ENCODE measurements at regions not wholly inside any gene's neighbourhood (a gene's known extent, or its start where the extent isn't known, plus 50 kb on each side); places are given as distances from the start of the nearest gene placed in this dataset.

GRCh38 chr6:1200409-1201101, 111.3 kb upstream of the FOXQ1 start:
- no peak overlapping the region for H3K4me3 ChIP-seq (ENCODE audit: insufficient read depth, low read depth, low read length)
- no peaks in the 10 kb centered on the region for H3K27me3 ChIP-seq (ENCODE audit: control insufficient read depth, insufficient read depth, low read length)
- DNase-seq = no peak
- H3K36me3 ChIP-seq (replicated peaks; ENCODE audit: control insufficient read depth, insufficient read depth, low read length) = no peaks in the 10 kb centered on the region

GRCh38 chr6:1200081-1200408, 111.9 kb upstream of the FOXQ1 start:
- Histone ChIP-seq H3K27me3 (ENCODE audit: control insufficient read depth, insufficient read depth, low read length) (no peaks in the 10 kb centered on the region), H3K4me3 (ENCODE audit: insufficient read depth, low read depth, low read length) (no peak overlapping the region), H3K36me3 (replicated peaks; ENCODE audit: control insufficient read depth, insufficient read depth, low read length) (no peaks in the 10 kb centered on the region)
- DNase-seq = no peak

DNA sequence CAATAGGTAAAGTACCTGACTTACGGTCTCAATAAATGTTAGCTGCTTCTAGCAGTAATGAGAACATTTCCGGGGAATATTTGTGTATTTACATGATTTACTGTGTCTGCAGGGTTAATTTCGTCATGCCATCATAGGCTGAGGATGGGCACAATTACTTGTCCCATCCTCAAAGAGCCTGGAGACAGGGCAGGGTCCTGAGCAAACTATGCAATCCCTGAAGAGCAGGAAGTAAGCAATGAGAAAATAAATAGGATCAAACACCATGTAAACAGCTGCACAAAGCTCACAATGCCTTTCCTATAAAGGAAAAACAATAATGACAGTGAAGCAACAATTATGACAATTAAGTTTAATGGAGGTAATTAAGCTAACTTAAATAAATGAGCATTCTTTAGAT, 114.6 kb upstream of the FOXQ1 start:
- no peak overlapping the region for H3K4me3 ChIP-seq (ENCODE audit: insufficient read depth, low read depth, low read length)
- no peaks in the 10 kb centered on the region for H3K27me3 ChIP-seq (ENCODE audit: control insufficient read depth, insufficient read depth, low read length)
- H3K36me3 ChIP-seq (replicated peaks; ENCODE audit: control insufficient read depth, insufficient read depth, low read length) = no peaks in the 10 kb centered on the region
- DNase-seq = no peak

DNA sequence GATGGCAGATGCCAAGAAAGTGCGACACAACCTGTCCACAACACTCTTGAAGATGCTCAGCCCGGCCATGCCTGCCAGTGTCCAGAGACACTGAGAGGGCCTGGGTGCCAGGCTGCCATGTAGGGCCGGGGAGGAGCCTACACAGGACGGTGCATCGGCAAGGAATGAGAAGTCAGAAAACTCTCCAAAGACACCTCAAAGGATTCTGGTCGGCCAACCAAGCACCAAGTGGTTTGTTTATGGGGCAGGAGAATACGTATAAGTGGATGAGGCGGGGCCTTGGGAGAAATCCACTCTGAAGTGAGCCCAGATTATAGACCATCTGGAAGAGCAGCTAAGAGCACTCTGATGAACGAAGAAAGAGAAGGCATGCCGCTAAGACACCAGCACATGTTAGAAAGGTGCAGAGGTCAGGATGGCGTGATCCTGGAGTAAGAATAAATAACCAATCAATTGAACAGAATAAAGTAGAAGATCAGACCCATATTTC, 120.7 kb upstream of the FOXQ1 start:
- Histone ChIP-seq H3K36me3 (replicated peaks; ENCODE audit: control insufficient read depth, insufficient read depth, low read length) (no peaks in the 10 kb centered on the region), H3K27me3 (ENCODE audit: control insufficient read depth, insufficient read depth, low read length) (no peaks in the 10 kb centered on the region), H3K4me3 (ENCODE audit: insufficient read depth, low read depth, low read length) (no peak overlapping the region)
- DNase-seq = no peak

DNA sequence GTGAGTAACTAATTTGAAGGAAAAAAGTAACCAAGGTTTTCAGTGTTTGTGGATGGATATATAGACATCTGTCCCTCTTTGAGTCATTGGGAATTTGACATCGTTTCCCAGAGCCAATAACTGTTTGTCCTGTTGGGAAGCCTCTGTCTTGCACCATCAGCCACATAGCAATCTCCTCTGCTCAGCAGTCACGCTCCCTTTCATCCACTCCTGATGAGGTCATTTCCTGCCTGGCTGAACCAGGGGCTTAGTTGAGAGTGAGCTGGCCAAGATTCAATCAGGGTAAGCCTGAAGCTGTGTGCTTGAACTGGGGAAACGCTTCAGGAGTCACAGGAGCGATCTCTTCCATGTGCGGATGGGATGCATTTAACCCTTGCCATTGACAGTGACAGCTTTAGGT, 121.5 kb upstream of the FOXQ1 start:
- no peak for DNase-seq
- H3K27me3 ChIP-seq (ENCODE audit: control insufficient read depth, insufficient read depth, low read length) = no peaks in the 10 kb centered on the region
- H3K36me3 ChIP-seq (replicated peaks; ENCODE audit: control insufficient read depth, insufficient read depth, low read length) = no peaks in the 10 kb centered on the region
- H3K4me3 ChIP-seq (ENCODE audit: insufficient read depth, low read depth, low read length) = no peak overlapping the region

DNA sequence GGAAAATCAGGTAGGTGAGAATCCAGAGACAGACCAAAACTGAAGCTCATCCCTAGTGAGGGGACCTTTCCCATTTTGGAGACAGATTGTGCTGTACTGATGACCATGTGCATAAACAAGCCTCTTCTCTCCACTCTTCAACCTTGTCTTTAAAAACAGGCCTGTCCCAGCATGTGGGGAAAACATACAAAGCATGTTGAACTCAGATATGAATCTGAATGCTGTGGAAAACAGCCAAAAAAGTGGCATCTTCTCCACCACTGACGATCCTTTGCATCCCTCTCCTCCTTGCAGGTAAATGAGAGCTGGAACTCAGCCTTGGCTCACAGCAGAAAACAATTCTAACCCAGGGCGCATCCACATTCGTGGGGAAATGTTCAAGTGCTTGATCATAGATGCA, 123.7 kb upstream of the FOXQ1 start:
- H3K4me3 ChIP-seq (ENCODE audit: insufficient read depth, low read depth, low read length) = no peak overlapping the region
- no peaks in the 10 kb centered on the region for H3K36me3 ChIP-seq (replicated peaks; ENCODE audit: control insufficient read depth, insufficient read depth, low read length)
- no peaks in the 10 kb centered on the region for H3K27me3 ChIP-seq (ENCODE audit: control insufficient read depth, insufficient read depth, low read length)
- DNase-seq = no peak

GRCh38 chr6:1187293-1188131, 124.4 kb upstream of the FOXQ1 start:
- H3K36me3 ChIP-seq (replicated peaks; ENCODE audit: control insufficient read depth, insufficient read depth, low read length) = no peaks in the 10 kb centered on the region
- no peaks in the 10 kb centered on the region for H3K27me3 ChIP-seq (ENCODE audit: control insufficient read depth, insufficient read depth, low read length)
- no peak for DNase-seq
- H3K4me3 ChIP-seq (ENCODE audit: insufficient read depth, low read depth, low read length) = no peak overlapping the region

- no peak for DNase-seq
- Histone ChIP-seq H3K4me3 (ENCODE audit: insufficient read depth, low read depth, low read length) (no peak overlapping the region), H3K27me3 (ENCODE audit: control insufficient read depth, insufficient read depth, low read length) (no peaks in the 10 kb centered on the region), H3K36me3 (replicated peaks; ENCODE audit: control insufficient read depth, insufficient read depth, low read length) (no peaks in the 10 kb centered on the region)
Measured at GRCh38 chr6:1184318-1184717, 127.6 kb upstream of the FOXQ1 start.

- DNase-seq = no peak
- Histone ChIP-seq H3K4me3 (ENCODE audit: insufficient read depth, low read depth, low read length) (no peak overlapping the region), H3K27me3 (ENCODE audit: control insufficient read depth, insufficient read depth, low read length) (no peaks in the 10 kb centered on the region), H3K36me3 (replicated peaks; ENCODE audit: control insufficient read depth, insufficient read depth, low read length) (no peaks in the 10 kb centered on the region)
Measured at GRCh38 chr6:1182722-1183521, 129.0 kb upstream of the FOXQ1 start.

DNA sequence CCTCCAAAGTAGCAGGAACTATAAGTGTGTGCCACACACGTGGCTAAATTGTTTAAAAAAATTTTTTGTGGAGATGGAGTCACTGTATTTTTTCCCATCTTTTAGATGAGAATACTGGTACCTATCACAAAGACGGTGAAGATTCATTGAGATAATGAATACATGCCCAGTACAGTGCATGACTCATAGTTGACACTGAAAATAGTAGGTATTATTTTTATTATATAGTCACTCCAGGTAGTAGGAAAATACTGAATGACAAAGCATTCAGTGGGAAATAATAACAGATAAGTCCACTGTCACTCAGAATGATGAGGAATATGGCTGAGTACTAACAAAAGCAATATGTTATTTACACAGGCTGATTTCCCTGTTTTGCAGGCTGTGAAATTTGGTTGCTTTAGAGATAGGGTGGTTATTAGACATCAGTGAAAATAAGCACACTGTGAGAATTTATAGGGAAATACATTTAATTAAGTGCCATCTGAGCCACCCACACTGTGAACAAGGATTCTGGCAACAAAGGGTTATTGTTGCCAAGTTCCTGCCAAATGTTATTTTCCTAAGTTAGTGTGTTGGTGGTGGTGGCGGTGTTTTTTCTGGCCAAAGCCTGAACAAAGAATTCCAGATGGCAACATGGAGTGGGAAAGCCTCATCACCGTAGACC, 129.8 kb upstream of the FOXQ1 start:
- H3K27me3 ChIP-seq (ENCODE audit: control insufficient read depth, insufficient read depth, low read length) = no peaks in the 10 kb centered on the region
- H3K4me3 ChIP-seq (ENCODE audit: insufficient read depth, low read depth, low read length) = no peak overlapping the region
- DNase-seq = no peak
- H3K36me3 ChIP-seq (replicated peaks; ENCODE audit: control insufficient read depth, insufficient read depth, low read length) = no peaks in the 10 kb centered on the region

DNA sequence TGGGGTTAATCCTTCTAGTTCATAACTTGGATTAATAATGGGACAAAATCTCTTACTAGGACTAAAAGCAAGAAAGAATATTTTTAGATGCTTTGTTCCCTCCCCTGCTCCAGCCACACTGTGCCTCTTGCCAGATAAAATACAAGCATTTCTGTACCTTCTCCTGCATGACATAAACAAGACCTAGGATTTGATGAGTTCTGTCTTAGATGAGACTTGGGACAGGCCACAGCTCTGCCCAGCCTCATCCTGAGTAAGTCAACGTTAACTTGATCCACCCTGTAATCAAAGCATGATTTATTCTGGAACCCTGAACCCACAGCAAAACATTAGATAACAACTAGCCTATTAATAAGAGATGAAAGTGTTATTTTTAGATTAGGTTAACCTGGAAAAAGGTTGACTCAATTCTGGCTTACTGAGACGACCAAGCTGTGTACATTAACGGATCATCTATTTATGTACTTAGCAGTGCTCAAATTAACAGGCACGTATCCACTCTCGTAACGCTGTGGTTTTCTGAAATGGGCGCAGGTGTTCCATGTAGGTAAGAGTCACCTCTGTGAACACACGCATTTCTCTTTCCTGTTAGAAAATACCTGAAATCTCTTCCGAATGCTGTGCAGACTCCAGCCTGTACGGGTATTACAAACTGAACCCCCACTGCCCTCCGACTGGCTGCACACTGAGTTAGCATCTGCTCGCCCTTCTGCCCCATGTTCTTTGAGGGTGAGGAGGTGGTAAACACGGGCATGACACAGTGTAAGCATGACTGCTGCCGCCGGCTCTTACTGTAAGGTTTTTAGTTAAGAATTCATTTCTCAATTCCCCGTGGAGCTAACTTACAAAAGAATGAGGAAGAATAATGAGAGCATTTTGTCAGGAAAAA, 132.1 kb upstream of the FOXQ1 start:
- no peak for DNase-seq

DNA sequence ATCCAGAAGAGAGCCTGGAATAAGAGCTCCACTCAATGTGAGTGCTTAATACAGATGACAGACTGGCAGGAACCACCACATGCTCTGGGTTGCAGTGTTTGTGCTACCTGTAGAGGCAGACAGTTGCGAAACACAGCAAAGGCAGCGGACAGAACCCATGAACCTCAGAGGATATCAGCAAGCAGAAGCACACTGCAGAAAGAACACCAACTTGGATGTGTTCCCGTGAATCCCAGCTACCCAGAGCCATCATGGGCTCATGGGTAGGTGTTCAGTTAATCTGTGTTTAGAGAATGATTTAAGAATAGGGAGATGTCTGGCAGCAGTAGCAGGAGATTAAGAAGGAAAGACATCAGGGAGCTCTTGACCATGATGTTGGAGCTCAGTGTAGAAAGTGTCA, 133.3 kb upstream of the FOXQ1 start:
- H3K36me3 ChIP-seq (replicated peaks; ENCODE audit: control insufficient read depth, insufficient read depth, low read length) = no peaks in the 10 kb centered on the region
- H3K27me3 ChIP-seq (ENCODE audit: control insufficient read depth, insufficient read depth, low read length) = no peaks in the 10 kb centered on the region
- H3K4me3 ChIP-seq (ENCODE audit: insufficient read depth, low read depth, low read length) = no peak overlapping the region
- DNase-seq = no peak

More for the DNA sequence above, 132.1 kb upstream of the FOXQ1 start:
- H3K4me3 ChIP-seq (ENCODE audit: insufficient read depth, low read depth, low read length) = no peak overlapping the region
- H3K36me3 ChIP-seq (replicated peaks; ENCODE audit: control insufficient read depth, insufficient read depth, low read length) = no peaks in the 10 kb centered on the region
- no peaks in the 10 kb centered on the region for H3K27me3 ChIP-seq (ENCODE audit: control insufficient read depth, insufficient read depth, low read length)

DNA sequence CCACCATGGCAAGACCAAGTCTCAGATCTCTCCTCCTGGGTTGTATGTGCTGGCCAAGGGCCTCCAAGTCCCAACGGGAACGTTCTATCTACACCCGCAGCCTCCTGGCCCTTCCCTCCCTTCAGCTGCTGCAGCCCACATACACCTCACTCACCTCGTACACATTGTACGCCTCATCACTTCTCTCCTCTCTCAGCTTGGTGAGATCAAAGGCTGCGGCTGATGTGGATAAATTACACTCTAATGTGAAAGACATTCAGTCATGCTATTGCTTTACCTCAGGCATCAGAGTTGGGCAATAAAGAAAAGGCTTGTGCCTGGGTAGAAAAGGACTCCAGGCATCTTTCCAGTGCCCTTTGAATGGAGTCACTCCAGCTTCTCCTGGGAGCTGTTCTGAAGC, 135.3 kb upstream of the FOXQ1 start:
- Histone ChIP-seq H3K4me3 (ENCODE audit: insufficient read depth, low read depth, low read length) (no peak overlapping the region), H3K36me3 (replicated peaks; ENCODE audit: control insufficient read depth, insufficient read depth, low read length) (no peaks in the 10 kb centered on the region), H3K27me3 (ENCODE audit: control insufficient read depth, insufficient read depth, low read length) (no peaks in the 10 kb centered on the region)
- no peak for DNase-seq

DNA sequence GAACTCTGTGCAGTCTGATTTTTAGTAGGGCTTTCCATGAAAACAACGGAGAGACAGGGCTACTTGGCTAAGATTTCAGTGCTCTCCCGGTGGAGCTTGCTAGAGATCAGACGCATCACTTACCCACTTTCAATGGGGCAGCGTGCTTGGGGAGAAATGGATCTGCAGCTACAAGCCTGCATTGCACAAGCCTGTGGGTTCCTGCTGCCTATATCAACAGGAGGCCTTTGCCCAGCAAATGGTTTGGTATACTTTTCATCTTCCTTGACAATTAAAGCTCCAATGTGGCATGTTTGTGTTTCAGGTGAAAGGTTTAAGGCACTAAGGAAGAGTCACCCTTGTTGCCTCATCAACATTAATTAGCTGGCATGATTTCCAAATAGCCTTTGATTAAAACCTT, 136.0 kb upstream of the FOXQ1 start:
- Histone ChIP-seq H3K27me3 (ENCODE audit: control insufficient read depth, insufficient read depth, low read length) (no peaks in the 10 kb centered on the region), H3K36me3 (replicated peaks; ENCODE audit: control insufficient read depth, insufficient read depth, low read length) (no peaks in the 10 kb centered on the region), H3K4me3 (ENCODE audit: insufficient read depth, low read depth, low read length) (no peak overlapping the region)
- DNase-seq = no peak

Measured in H7 (cell line).